HG02970 (cell line): ENCODE measurements at regions not wholly inside any gene's neighbourhood (a gene's known extent, or its start where the extent isn't known, plus 50 kb on each side); places are given as distances from the start of the nearest gene placed in this dataset.
"Not testable (repeated sequence)": the region's sequence is repeated elsewhere in the genome, so short reads cannot be mapped to it uniquely, and the experiment has no call there.

Experiments used
- ATAC-seq: cut with Tn5 transposase; IDR thresholded peaks from one replicate; pipeline ENCODE4 v1.9.1; 2021; ENCODE audit warnings: mild to moderate bottlenecking, moderate library complexity, moderate number of reproducible peaks; ENCODE audit not compliant: unreplicated experiment, low FRiP score

- ATAC-seq = no peak
These were observed 425.7 kb upstream of the NFE2L3 start for GRCh38 chr7:25726170-25726780.

GRCh38 chr7:25726781-25727311 lies 425.2 kb upstream of the NFE2L3 start:
- ATAC-seq = no peak

GRCh38 chr7:25727446-25727845 lies 424.6 kb upstream of the NFE2L3 start:
- ATAC-seq = no peak

GRCh38 chr7:25727876-25728275 lies 424.1 kb upstream of the NFE2L3 start:
- no peak for ATAC-seq

GRCh38 chr7:25731068-25731845 lies 420.7 kb upstream of the NFE2L3 start:
- ATAC-seq = no peak

DNA sequence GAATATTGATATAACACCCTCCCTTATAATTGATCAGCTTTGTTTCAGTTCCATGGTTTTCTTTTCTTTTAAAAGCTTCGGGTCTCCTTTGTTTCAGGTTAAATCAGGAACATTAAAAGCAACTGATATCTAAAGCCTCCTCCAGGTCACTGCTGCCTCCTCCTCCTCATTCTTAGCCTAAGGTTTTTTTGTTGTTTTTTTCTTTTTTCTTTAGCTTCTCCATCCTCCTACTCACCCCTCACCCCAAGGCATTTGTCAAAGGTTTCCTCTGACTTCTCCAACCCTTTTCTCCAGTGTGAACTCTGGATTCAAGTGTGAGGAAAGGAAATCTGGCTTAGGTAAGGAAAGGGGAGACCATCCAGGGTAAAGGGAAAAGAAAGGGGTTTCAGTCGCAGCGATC lies 420.2 kb upstream of the NFE2L3 start:
- no peak for ATAC-seq

DNA sequence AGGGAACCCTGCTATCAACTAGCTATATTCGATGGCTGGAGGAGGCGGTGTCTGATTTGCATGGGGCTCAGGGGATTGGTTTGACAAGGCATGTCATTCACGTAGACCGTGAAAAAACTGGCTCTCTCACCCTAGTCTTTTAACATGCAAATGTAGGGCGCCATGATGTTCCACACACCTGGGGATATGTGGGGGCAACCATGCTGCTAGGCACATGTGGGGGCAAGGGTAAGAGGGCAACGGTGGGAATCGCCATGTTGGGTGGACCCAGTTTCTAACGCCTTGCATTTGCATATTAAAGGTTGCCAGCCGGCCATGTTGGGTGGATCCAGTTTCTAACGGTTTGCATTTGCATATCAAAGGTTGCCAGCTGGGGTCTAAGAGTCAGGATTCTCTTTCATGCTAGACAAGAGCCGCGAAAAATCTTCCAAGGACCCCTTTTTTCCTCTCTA lies 419.2 kb upstream of the NFE2L3 start:
- no peak for ATAC-seq

GRCh38 chr7:25735674-25736242 lies 416.2 kb upstream of the NFE2L3 start:
- ATAC-seq = no peak

- ATAC-seq = no peak
These were observed 413.5 kb upstream of the NFE2L3 start for GRCh38 chr7:25738528-25738927.

DNA sequence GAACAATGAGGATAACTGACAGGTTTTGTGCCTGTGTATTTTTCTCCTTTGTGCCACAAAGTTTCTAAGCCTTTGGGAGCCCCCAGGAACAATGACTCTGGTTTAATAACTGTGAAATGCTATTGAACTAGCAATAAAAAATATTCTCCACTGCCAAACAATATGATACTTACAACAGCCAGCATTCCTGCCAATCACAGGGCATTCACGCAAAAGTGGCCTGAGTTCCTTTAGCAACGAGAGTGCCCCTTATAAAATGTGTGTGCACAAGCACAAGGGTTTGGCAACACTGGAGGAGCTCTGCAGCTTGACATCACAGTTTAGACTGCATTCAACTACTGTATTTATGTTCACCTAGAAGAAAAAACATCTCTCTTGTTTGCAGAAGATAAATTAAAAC lies 412.9 kb upstream of the NFE2L3 start:
- no peak for ATAC-seq

GRCh38 chr7:25742316-25742715 lies 409.7 kb upstream of the NFE2L3 start:
- no peak for ATAC-seq

DNA sequence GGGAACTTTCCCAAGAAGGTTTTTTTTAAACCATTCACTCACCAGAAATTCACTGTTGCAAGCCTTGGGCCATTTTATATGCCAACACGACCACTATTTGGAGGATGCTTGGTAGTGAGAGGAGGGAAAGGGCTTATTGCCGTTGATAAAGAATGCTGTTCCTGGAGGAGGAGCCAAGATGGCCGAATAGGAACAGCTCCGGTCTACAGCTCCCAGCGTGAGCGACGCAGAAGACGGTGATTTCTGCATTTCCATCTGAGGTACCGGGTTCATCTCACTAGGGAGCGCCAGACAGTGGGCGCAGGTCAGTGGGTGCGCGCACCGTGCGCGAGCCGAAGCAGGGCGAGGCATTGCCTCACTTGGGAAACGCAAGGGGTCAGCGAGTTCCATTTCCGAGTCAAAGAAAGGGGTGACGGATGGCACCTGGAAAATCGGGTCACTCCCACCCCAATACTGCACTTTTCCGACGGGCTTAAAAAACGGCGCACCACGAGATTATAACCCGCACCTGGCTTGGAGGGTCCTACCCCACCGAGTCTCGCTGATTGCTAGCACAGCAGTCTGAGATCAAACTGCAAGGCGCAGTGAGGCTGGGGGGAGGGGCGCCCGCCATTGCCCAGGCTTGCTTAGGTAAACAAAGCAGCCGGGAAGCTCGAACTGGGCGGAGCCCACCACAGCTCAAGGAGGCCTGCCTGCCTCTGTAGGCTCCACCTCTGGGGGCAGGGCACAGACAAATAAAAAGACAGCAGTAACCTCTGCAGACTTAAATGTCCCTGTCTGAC lies 408.1 kb upstream of the NFE2L3 start:
- ATAC-seq = not testable (repeated sequence)

DNA sequence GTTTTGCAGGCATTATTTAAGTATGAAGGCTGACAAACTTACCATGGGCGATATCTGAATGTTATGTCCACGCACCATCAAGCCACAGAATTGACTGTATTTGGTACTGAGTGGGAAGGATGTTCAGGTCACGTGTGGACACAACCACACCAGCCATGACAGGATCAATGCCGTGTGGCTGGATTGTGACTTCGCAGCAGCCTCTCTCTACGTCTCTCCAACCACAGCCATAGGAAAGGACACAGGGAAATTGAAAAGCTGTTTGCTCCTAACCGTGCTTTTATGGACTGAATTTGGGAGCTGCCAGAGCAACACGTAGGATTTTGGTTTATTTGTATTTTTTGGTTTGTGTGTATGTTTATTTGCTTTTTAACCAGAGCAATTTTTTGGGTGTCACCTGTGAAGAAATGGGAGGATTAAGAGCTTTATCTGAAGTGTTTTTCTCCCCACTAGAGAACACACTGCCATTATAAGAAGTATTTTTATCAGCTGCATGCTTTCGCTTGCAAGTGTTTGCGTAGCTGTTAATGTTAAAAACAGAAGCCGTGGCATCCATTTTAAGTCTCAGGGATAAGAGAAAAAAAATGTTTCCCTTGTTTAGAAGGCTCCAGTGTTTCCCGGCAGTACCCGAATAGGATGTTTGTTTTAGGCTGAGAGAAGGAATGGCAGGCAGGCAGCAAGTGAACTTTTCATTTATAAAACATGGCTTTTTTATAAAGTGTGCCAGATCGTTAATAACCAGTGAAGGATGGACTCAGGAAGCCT lies 401.1 kb upstream of the NFE2L3 start:
- ATAC-seq = no peak

- no peak for ATAC-seq
These were observed 399.8 kb upstream of the NFE2L3 start for GRCh38 chr7:25752154-25752553.

GRCh38 chr7:25752967-25753791 lies 398.8 kb upstream of the NFE2L3 start:
- no peak for ATAC-seq

- ATAC-seq = no peak
These were observed 398.2 kb upstream of the NFE2L3 start for GRCh38 chr7:25753837-25754236.

GRCh38 chr7:25754333-25754732 lies 397.7 kb upstream of the NFE2L3 start:
- no peak for ATAC-seq

DNA sequence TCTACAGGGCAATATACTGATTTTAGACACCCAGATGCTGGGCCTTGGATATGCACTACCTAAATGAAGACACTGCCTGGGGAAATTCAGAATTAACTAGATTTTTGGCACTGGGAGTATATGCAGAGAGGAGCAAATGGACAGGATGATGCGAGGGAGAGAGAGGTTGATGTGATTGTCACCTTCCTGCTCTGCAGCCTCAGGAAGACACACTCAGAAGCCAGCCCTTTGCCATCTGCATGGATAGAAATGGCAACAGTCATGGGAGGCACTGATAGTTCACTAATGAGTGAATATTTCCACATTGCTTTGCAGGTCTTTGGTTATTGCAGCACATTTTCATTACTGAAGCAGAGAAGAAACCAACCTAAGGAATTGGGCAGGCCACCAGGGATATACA lies 397.2 kb upstream of the NFE2L3 start:
- ATAC-seq = no peak

DNA sequence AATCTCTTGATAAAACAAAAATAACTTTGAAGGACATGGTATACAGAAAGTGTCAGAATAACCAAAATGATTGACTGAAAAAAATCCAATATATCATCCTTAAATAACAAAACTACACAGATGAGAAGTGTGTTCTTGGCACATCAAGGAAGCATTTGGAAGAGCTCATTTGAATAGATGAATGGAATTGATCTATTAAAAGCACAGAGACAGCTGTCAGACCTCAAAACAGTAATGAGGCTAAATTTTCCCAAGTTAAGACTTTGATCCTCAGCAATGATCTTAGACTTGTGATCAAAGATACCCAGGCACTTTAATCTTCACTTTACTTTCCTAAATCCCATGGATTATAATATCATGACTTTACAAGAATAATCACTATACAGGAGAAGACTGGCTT lies 395.4 kb upstream of the NFE2L3 start:
- no peak for ATAC-seq
